ENCODE measurements at regions not wholly inside any gene's neighbourhood (a gene's known extent, or its start where the extent isn't known, plus 50 kb on each side); places are given as distances from the start of the nearest gene placed in this dataset.

DNA sequence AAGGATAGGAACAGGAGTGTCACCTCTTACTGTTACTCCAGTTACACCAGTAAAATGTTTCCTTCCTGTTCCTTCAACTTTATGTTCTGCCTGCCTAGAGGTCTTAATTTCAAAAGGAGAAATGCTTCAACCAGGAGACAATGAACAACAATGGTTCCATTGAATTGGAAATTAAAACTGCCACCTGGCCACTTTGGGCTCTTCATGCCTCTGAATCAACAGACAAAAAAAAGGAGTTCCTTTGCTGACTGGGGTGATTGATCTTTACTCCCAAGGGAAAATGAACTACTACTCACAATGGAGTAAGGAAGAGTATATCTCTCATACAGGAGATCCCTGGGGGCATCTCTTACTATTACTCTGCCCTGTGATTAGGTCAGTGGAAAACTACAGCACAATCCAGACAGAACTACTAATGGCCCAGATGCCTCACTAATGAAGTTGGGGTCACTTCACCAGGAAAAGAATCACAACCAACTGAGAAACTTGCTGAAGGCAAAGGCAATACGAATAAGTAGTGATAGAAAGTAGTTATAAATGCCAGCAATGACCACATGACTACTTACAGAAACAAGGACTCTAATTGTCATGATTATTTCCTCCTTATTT, 76.6 kb upstream of the PRDX6 start:
- TF ChIP-seq, protein P1, sequence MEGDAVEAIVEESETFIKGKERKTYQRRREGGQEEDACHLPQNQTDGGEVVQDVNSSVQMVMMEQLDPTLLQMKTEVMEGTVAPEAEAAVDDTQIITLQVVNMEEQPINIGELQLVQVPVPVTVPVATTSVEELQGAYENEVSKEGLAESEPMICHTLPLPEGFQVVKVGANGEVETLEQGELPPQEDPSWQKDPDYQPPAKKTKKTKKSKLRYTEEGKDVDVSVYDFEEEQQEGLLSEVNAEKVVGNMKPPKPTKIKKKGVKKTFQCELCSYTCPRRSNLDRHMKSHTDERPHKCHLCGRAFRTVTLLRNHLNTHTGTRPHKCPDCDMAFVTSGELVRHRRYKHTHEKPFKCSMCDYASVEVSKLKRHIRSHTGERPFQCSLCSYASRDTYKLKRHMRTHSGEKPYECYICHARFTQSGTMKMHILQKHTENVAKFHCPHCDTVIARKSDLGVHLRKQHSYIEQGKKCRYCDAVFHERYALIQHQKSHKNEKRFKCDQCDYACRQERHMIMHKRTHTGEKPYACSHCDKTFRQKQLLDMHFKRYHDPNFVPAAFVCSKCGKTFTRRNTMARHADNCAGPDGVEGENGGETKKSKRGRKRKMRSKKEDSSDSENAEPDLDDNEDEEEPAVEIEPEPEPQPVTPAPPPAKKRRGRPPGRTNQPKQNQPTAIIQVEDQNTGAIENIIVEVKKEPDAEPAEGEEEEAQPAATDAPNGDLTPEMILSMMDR (IDR thresholded peaks at IDR 0.05; ENCODE audit: control extremely low read depth in 1 of 3, insufficient read depth in 1 of 3, low read depth in 1 of 3, low read length in 3 of 3), result no peak
- no peak for TF ChIP-seq RAD21 (IDR thresholded peaks at IDR 0.05 in 1 of 2, conservative IDR thresholded peaks at IDR 0.05 in 1 of 2; ENCODE audit: low read depth in 2 of 2, low read length in 2 of 2)
- no peak for TF ChIP-seq TCF12 (IDR thresholded peaks at IDR 0.05; ENCODE audit: low read depth, low read length)
- TF ChIP-seq HDAC6 (IDR thresholded peaks at IDR 0.05; ENCODE audit: low read depth, low read length), result no peak
- TF ChIP-seq EP300 (IDR thresholded peaks at IDR 0.05; ENCODE audit: borderline replicate concordance in 1 of 2, low read depth in 2 of 2, low read length in 2 of 2), result no peak
- TF ChIP-seq, protein P2, sequence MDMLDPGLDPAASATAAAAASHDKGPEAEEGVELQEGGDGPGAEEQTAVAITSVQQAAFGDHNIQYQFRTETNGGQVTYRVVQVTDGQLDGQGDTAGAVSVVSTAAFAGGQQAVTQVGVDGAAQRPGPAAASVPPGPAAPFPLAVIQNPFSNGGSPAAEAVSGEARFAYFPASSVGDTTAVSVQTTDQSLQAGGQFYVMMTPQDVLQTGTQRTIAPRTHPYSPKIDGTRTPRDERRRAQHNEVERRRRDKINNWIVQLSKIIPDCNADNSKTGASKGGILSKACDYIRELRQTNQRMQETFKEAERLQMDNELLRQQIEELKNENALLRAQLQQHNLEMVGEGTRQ (IDR thresholded peaks at IDR 0.05; ENCODE audit: low read length), result no peak
- no peak for TF ChIP-seq POLR2AphosphoS5 (IDR thresholded peaks at IDR 0.05; ENCODE audit: low read depth, low read length)
- TF ChIP-seq EGR1 (IDR thresholded peaks at IDR 0.05; ENCODE audit: borderline replicate concordance, low read depth, low read length), result no peak
- no peak for TF ChIP-seq SAP30 (IDR thresholded peaks at IDR 0.05; ENCODE audit: insufficient read depth, insufficient replicate concordance, low read length)
- no peak for TF ChIP-seq RFX5 (IDR thresholded peaks at IDR 0.05; ENCODE audit: borderline replicate concordance, low read depth, low read length)
- TF ChIP-seq POLR2A (IDR thresholded peaks at IDR 0.05; ENCODE audit: control extremely low read depth in 1 of 2, low read depth in 2 of 2, low read length in 2 of 2), result no peak

Data from H1 (cell line).